Amygdala (tissue), 56 donors: ENCODE measurements at regions not wholly inside any gene's neighbourhood (a gene's known extent, or its start where the extent isn't known, plus 50 kb on each side); places are given as distances from the start of the nearest gene placed in this dataset.

Source experiments
- DNase-seq, 56 donors: peaks; one replicate each; lab custom pipeline; 2025; lab: John Stamatoyannopoulos, UW

DNA sequence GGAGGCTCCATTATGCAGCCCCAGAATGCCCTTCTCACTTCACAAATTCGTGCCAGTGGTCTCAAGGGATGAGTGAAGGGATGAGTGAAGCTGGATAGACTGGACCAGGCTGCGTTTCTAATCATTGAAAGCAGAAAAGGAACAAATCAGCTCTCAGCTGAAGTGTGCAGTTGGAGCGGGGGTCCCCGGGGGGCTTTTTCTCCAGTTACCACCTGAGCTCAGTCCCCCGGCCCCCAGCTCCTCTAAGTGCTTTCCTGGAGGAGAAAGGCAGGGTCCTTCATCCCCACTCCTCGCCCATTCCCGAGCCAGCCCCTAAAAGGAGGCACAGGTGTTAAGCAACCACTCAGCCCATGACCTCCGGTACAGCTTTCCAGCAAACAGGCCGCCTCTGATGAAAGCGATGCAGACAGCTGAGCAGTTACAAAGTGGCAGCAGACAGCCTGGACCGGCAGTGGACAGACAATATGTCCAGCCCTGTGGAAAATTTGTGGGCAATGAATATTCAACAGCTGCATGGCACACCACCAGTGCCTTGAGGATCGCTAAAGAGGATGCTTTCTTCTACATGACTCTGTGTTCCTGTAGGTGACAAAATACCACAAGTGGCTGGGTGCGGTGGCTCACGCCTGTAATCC is 110.7 kb upstream of the UBL3 start:
- DNase-seq: no peak

DNA sequence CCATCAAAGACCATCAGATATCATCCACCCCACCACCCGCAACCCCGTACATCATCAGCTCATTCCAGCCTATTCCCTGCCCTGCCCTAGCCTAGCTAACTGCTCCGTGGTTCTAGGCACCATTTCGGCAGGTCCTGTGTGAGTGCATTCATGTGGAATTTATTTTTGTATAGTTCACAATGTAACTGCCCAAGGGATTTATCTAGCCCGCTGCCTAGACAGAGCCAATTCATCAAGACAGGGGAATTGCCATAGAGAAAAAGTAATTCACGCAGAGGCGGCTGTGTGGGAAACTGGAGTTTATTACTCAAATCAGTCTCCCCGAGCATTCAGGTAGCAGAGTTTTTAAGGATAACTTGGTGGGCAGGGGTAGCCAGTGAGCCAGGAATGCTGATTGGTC is 109.2 kb upstream of the UBL3 start:
- no peak for DNase-seq

DNA sequence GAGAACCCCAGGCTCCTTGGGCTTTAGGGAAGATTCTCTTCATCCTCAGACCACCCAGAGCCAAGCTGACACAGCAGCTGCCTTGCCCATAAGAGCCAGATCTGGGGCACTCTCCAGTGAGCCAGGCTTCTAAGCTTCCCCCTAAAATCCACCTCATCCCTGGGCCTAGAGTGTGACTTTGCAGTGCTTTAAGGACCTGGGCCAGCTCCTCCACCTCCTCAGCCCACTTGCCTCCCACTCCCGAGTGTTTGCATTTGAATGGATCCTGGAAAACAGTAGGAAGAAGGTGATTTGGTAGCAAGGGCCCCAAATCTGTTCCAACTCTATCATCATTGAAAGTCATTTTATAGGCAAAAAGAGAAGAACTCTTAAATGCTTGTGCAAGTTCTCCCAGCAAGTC is 108.7 kb upstream of the UBL3 start:
- no peak for DNase-seq

DNA sequence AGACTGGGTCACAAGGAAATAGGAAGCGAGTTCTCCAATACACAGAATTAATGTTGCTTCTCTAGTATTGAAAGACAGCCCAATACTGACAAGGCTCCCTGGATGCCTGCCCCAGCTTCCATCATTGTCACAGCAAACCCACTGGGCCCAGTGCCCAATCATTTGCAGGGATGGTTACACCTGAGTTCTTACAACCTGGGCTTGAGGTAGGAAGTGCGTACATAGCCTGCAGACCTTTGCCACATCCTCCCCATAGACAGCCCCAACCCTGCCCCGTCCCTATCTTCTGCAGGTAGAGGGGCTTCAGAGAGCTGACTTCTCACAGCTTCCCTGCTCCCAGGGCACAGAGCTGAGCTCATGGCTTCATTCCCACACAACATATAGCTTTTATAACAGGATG is 108.1 kb upstream of the UBL3 start:
- DNase-seq: no peak

DNA sequence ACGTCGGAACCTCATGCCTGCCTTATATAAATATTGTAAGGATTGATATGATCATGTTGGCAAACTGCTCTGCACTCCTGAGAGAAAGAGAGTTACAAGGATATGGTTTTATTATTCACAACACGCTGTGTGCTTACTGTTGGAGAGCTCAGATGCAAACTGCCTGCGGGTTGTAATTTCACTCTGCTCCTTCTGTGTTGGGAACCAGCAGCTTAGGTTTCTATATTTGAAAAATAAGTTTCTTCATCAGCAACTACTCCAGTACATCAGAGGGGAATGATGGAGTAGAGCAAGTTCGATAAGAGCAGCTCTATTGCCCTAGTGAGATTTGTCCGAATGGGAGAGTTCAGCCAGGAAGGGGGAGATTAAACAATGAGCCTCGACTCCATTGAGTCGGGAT is 106.9 kb upstream of the UBL3 start:
- DNase-seq: no peak

DNA sequence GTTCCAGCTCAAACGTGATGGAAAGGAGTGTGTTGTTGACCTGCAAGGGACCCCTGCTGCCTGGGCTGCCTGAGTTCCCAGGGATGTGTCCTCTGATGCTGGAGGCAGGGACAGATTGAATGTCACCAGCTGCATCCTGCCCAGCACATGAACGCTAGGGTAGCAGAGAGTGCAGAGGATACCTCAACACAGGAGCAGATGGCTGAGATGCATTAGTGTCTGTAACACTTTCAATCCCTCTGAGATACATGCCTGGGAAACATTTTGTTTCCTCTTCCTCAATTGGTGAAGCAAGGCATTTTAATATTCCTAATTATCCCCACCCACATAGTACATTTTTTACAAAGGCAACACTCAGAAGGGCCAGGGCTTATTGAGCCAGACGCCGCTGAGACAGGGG is 106.4 kb upstream of the UBL3 start:
- no peak for DNase-seq

DNA sequence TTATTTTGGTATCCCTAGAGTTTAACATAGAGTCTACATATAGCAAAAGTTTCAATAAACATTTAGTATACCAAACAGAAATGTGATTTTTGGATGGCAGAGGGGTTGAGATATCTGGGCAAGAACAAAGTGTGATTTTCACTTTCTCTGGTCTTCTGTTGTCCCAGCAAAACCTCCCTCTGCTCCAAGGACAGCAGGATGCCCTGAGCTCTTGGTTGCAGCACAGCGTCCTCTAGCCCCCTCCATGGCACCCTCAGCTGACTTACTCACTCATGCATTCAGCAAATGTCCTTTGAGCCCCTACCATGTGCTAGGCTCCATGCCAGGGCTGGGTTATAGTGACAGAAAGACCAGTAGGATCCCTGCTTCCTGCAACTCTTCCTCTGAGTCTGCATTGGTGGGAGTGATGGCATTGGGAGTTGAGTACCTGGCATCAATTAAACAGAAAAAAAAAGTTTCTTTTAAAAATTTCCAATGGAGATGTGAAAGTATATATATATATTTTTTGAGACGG is 104.8 kb upstream of the UBL3 start:
- DNase-seq: no peak

DNA sequence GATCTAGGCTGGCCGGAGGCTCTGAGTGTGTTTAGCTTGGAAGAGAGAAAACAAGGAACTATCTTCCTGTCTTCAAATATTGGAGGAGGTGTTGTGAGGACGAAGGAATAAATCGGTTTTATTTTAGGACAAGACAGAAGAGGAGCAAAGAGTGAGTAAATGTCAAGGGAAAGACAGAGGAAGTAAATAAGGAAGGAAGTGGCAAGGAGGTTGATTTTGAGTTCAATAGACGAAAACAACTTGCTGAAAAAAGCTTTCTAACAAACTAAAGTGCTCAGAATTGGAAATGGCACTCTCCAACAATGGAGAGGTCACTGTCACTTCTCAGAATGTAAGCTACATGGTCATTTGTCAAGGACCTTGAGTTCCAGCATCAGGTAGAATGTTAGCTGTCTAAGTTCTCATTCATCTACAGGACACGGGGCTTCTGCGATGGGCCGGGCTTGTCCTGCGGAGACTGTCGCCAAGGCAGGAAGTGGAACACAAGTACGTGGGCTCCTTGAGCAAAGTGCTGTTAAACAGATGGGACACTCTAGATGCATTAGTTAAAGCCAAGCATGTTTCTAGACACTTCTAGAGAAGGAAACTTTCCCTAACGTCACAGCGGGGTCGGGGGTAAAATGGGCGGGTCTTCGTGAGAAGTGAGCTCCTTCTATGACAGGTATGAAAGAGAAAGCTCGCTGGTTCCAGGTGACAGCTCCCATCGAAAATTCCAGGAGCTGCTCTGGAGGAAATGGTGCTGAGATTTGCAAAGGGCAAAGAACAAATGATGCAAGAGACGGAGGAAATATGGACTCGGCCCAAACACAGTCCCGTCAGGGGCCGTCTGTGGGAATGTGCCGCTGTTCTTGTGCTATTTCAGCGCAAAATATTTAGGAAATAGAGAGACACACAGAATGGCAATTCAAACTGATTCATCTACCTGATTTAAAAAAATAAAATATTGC is 103.9 kb upstream of the UBL3 start:
- DNase-seq: no peak

DNA sequence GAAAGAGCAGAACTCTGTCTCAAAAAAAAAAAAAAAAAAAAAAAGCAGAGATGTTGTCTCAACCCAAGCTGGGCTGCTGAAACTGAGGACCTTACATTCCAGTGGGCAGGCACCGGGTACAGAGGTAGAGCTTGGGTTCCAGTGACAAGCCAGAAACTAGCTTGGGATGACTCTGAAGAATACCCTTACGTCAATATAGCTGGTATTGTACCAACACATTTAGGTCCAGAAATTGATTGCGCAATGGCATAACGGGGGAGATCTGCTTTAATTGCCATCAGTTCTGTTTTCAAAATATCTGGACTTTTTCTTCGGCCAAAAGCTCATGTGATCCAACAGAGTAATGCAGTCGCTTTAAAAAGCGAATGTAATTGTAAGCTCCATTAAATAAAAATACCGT is 103.1 kb upstream of the UBL3 start:
- no peak for DNase-seq

DNA sequence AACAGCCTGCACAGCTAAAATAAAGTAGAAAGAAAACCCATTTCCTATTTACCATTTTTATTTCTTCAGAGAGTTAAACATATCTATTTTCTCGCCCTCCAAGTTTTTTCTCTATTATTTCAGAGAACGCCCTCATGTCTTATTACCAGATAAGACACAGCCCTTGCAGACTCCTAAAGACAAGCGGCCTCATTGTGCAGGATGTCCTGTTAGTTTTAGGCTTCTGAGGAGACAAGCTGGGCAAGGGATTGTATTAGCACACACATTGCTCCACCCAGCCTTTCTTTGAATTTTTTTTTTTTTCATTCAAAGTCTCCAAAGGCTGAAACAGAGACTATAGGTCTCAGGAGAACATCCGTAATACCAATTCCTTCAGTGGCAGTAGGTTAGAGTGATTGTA is 101.8 kb upstream of the UBL3 start:
- DNase-seq: no peak

DNA sequence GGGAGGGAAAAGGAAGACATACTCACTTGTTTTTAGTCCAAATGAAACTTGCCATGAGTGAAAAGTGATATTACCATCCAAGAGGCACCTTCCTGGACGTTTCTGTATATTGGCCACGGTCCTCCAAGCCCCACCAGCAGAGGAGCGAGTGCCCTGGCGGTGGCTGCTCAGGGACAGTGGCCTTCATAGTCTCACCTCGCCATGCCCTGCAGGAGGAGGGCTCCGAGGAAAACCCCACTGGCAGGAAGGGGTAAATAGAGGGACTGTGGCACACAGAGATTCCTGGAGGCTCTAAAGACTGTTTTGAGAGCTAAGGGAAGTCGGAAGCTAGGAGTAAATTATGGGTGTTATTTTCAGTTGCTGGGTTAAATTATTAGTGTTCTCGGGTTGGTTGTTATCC is 98.4 kb upstream of the UBL3 start:
- no peak for DNase-seq

DNA sequence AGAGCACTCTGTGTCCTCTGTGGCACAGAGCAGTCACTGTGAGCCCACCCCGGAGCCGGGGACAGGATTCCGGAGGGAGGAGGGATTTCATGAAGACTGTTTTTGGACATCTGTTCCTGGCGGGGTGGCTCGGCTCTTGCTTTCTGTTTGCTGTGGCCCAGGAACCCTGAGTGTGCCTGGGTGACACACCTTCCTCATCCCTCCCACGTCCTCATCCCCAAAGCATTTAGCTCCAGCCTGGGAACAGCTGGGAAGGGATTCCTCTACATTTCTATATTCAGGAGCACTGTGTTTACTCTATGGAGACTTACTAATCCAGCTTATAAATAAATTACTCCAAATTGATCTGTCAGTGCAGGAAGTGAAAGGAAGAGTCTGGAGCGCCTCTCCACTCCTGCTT is 97.8 kb upstream of the UBL3 start:
- DNase-seq: no peak

DNA sequence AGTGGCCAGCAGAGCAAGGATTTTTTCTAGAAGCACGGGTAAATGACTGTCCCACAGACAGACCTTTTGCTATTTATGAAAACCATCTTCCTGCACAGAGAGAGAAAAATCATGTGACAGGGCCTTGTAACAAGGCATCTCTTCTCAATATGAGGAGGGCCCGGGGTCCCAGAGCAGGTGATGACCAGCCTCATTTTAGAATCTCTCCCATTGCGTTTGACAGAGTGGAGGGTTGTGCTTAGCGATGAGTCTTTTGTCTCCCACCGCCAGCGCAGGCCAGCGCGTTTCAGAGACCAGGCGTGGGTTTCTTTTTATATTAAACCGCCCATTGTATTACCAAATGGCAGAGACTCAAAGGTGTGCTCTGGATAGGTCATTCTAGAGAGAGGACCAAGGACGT is 97.4 kb upstream of the UBL3 start:
- no peak for DNase-seq

DNA sequence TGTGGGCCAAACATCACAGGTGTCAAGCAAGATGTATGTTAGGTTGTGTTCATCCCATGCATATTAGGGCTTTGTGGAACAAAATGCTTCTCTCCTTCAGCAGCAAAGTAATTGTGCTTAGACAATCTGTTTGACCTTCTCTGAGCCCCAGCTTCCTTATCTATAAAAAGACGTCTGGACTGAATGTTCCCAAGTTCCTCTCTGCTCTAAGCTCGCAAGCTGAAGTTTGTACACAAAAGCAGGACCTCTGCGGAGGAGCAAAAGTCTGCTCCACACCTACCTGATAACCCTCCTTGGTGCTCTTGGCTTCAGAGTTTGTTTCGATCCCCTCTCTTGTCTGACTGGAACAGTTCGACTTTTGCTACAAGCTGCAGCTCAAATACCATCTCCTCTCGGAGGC is 95.7 kb upstream of the UBL3 start:
- DNase-seq: no peak

DNA sequence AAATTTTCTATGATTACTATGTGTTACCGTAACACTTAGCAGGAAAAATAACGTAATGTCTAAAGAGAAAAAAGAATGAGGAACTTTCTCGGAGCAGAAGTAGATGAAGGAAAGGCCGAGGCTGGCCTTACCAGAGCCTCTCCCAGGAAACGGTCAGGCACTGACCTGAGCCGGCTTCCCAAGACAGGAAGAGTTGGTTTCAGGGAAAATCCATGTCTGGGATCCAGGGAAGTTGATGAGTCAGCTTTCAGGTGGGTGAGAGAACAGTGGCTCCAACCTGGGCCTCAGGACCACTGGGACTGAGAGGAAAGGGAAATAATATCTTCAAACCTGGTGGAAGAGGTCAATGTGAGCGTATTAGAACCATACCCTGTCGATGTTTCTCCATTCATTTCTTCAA is 93.3 kb upstream of the UBL3 start:
- DNase-seq: no peak

DNA sequence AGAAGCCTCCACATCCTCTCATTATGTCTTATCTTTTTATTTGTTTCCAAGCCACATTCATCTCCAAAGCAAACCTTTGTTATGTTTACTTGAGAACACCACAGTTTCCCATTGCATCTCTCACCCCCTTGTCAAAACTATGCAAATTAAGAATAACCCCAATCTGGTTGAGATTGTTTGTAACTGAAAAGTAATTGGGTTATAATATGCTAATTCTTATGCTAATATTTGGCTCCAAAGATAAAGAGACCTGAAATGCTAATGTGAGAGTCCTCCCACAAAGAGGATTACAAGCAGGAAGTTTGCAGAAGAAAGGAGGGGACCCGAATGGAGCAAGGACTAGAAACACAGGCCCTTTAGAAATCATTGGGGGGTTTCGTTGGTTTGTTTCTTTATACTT is 92.9 kb upstream of the UBL3 start:
- no peak for DNase-seq

DNA sequence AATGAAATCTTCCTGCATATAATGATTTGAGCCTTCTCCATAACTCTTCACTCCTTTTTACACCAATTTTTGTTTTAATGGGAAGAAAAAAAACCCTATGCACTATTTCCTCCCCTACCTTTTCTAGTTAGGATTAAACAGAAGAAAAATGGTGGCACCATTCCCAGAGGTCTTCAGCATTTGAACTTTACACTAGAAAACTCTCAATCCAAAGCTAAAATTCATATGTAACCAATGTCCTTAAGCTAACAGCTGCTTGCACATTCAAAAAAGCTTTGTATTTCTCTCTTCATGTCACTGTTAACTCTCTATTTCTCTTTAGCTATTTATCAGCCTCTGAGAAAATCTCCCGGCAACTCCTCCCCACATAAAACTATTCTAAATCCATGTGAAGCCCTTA is 90.3 kb upstream of the UBL3 start:
- no peak for DNase-seq

DNA sequence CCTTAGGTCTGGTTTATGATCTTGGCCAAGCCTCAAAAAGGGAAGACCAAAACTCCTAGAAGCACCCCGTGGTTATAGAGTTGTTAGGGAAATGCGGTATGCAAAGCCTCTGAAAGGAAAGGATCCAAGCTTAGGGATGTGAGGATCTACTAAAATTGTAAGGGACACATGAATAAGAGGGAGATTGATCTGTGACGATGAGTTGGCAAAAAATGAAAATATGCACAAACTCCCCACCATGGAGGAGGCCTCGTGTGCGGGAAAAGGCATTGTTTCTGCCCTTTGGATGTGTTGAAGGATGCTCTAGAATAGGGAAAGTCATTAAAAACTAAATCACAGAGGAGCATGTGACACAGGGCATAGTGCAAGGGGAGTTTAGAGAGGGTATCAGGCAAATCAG is 88.7 kb upstream of the UBL3 start:
- DNase-seq: no peak

DNA sequence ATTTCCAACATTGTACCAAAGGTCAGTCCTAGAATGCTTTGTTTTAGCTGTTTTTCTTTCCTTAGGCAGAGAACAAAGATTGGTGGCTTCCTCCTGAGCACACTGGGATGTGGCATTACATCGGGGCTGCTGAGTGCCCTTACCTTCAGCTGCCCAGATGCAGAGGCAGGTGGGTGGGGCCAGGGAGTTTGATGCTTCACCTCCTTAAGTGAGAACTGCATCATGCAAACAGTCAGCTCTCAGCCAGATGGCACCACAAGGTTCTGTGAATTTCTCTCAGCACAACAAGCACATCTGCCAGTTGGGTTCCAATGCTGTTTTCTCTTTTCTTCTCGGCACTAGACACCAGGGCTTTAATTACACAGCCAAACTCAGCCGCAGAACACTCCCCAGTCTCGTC is 87.4 kb upstream of the UBL3 start:
- DNase-seq: no peak

DNA sequence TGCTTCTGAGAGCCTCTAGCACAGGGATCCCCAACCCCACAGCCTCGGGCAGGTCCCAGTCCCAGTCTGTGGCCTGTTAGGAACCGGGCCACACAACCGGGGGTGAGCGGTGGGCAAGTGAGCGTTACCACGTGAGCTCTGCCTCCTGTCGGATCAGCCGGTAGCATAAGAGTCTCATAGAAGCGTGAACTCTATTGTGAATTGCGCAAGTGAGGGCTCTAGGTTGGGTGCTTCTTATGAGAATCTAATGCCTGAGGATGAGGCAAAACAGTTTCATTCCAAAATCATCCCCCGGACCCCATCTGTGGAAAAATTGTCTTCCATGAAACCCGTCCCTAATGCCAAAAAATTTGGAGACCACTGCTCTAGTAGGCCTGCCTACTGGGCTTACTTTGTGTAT is 87.0 kb upstream of the UBL3 start:
- DNase-seq: no peak

DNA sequence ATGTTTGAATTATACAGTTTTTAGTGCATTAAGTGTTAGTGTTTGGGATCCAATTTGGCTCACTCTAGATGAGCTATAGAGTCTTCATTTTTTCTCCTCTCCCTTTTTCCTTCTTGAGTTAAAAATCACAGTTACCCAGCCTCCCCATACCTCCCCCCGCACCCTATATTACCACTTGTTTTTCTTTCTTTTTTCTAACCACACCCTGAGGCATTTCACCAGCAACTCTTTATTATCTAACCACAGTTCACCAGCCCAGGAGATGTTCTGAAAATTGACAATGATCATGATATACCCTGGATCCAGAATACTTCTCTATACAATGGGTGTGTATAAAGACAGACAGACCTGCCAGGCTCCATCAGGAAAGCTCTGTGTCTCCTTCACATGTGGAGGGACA is 86.5 kb upstream of the UBL3 start:
- DNase-seq: no peak
